H7 (cell line): ENCODE measurements at regions not wholly inside any gene's neighbourhood (a gene's known extent, or its start where the extent isn't known, plus 50 kb on each side); places are given as distances from the start of the nearest gene placed in this dataset.
A peak's percentile ranks its signal among the peaks of the same experiment; 100 is the strongest.

Experiments
- DNase-seq: peaks from one replicate; pipeline ENCODE4 v3.0.0; 2012
- H3K27me3 ChIP-seq: 2 replicates; pipeline ENCODE4 v1.6.0; 2011; ENCODE audit warnings: mild to moderate bottlenecking, low read length; ENCODE audit not compliant: control insufficient read depth, insufficient read depth
- H3K36me3 ChIP-seq: replicated peaks from 2 replicates; pipeline ENCODE4 v1.5.1; 2011; ENCODE audit warnings: low read length; ENCODE audit not compliant: control insufficient read depth, insufficient read depth
- H3K4me3 ChIP-seq: 2 replicates; pipeline ENCODE4 v1.5.1; 2011; ENCODE audit warnings: low read depth, mild to moderate bottlenecking, control low read depth, low read length, moderate library complexity; ENCODE audit not compliant: insufficient read depth

DNA sequence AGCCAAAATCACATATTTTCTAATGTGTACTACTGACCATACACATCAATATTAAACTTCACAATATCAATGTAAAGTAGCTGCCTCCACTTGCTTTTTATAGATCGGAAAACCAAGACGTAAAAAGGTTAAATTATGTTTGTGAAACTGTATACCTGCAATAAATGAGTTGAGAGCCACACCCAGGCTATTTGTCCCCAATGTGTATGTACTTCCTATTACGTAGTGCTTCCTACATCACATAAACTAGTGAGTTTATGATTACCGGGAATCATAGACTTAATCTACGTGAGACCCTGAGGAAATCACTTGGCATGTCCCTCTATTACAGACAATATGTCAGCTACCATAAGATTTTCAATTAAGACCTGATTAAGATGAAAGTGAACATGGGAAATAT lies 903.4 kb downstream of the RAB28 start:
- Histone ChIP-seq H3K27me3 (no peaks in the 10 kb centered on the region), H3K4me3 (no peak overlapping the region), H3K36me3 (no peaks in the 10 kb centered on the region)
- no peak for DNase-seq

DNA sequence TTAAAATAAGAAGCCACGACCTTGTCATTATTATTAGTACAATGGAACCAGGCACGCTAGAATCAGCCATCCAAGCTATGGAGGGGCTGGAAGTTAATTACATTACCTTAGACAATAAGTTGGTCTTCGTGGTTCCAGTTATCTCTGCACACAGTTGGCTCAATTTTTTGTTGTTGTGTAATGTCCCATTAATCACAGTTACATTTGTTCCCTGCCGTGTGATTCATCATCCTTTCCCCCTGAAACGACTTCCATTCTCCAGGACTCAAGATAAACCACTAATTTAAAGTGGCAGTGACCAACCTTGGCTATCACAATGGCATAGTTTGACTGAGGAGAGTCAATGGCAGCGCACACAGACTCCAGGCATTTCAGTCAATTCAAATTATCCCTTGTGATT lies 905.0 kb downstream of the RAB28 start:
- Histone ChIP-seq H3K36me3 (no peaks in the 10 kb centered on the region), H3K4me3 (no peak overlapping the region), H3K27me3 (no peaks in the 10 kb centered on the region)
- no peak for DNase-seq

DNA sequence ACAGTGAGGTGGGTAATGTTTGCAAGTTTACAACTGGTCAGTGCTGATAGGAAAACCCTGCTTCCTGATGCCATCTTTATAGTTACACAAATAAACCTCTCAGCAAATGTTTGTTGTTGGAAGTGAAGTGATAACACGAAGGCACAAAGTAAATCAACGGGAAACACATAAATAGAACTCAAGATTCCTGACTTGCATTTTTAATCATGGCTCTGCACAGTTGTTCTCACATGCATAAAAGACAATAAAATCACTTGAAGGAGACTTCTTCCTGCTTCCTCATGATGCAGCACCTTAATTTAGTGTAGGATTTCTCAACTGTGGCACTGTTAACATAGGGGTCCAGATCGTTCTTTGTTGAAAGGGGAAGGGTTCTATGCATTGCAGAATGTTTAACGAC lies 907.7 kb downstream of the RAB28 start:
- Histone ChIP-seq H3K27me3 (no peaks in the 10 kb centered on the region), H3K36me3 (no peaks in the 10 kb centered on the region), H3K4me3 (no peak overlapping the region)
- no peak for DNase-seq

DNA sequence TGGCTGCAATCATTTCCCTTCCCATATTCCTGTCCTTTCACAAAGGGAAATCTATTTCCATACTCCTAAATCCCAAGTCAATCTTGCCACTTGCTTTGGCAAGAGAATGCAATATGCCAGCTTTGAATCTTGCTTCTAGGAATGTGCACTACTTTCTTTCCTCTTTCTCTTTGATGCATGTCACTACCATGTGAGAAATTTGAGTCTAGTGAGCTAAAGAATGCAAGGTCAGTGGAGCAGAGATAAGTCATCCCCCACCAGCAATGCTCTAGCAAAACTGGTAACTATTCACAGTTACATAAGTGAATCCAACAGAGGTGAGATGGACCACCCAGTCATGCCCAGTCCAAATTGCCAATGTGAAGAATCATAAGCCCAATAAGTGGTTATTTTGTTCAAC lies 910.4 kb downstream of the RAB28 start:
- H3K4me3 ChIP-seq = no peak overlapping the region
- DNase-seq = no peak
- no peaks in the 10 kb centered on the region for H3K36me3 ChIP-seq
- H3K27me3 ChIP-seq = no peaks in the 10 kb centered on the region

DNA sequence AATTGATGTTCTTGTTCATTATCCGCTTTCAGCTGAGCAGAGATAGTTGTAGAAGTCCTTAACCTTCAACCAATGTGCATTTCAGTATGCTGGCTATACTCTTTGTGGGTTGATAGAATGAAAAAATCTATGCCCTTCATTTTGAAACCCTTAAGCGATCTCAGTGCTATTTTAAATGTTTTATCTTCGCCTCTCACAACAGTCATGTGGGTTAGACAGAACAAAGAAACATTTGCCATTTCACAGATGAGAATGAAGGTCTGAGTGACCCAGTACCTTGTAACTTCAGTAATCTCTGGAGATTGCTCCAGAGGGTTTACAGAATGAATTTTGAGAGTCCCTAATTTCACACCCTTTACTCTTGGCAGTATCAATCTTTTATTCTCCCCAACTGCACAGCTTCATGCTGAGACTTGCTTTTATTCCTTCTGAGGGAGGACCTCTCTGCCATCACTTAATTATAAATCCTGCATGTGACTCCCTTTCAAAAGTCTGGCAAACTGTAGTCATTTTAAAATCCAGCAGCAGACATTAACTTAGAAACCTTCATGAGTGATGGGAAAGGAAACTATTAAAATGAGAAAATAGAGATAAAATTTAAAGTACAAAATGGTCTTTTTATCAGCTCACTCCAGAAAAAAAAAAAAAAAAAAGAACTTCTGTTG lies 921.5 kb downstream of the RAB28 start:
- Histone ChIP-seq H3K36me3 (no peaks in the 10 kb centered on the region), H3K27me3 (no peaks in the 10 kb centered on the region), H3K4me3 (no peak overlapping the region)
- DNase-seq = no peak

DNA sequence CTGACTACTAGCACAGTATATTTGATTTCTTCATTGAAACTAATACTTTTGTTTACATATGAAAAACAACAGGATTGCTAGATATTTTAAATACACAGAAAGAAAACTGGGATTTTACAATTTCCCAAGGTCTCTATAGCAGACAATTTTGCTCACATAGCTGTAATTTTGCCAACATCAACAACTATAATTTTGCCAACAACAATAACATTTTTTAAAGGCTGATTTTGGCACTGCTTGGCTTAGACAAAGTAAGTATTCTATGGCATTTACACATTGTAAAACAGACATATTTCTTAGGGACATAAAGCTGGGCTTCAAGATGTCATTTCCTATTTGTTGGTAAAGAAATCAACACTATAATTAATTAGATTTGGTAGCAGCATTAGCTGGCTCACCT lies 922.1 kb downstream of the RAB28 start:
- no peak overlapping the region for H3K4me3 ChIP-seq
- no peak for DNase-seq
- H3K27me3 ChIP-seq = no peaks in the 10 kb centered on the region
- H3K36me3 ChIP-seq = no peaks in the 10 kb centered on the region

DNA sequence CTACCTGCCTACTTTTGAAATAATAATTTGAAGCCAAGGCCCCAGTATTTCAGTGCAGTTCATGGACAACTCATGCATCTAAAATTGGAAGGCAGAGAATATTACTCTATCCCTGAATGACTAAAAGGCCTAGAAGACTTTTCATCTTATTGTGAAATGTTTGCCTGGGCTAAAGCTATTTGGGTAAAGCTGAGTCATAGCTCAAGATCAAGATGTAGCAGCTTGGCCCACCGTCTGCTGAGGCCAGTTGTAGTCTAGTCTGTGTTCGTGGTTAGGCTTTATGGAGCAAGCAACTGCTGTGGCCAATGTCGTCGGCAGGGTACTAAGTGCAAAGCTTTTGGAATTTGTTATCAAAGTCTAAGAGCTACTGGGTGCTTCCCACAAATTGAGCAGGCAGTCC lies 929.1 kb downstream of the RAB28 start:
- Histone ChIP-seq H3K36me3 (no peaks in the 10 kb centered on the region), H3K27me3 (no peaks in the 10 kb centered on the region), H3K4me3 (no peak overlapping the region)
- no peak for DNase-seq

DNA sequence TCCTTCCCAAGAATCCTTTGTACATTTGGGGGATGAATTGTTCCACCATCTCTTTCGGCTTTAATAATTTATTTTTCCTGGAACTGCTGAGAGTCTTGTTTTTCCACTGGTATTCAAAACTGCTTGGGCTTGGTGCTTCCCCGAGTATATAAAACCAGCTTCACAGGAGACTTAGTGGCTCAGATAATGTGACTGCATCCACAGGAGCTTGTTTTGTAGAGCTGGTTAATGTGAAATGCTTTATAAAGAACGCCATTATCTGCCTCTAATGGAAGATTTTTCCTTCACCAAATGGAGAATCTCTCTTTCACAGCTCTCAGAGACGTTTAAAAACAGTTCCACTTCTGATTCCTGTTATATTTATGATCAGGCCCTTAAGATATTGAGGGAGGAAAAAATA lies 935.5 kb downstream of the RAB28 start:
- Histone ChIP-seq H3K36me3 (no peaks in the 10 kb centered on the region), H3K4me3 (no peak overlapping the region), H3K27me3 (no peaks in the 10 kb centered on the region)
- DNase-seq = no peak

DNA sequence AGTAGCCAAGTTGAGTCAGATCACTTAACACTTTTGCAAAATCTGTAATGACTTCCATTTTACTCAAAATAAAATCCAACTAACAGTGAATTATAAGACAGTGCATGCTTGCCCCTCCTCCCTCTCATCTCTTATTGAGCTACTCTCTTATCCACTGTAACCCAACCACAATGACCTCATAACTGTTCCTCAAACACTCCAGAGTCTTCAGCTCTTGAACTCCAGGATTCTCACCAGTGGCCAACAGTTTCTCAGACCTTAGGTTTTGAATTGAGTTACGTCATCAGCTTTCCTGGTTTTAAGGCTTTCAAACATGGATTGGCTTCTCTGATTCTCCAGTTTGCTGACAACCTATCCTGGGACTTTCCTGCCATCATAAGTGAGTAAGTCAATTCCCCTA lies 938.3 kb downstream of the RAB28 start:
- DNase-seq = no peak
- H3K4me3 ChIP-seq = no peak overlapping the region
- H3K27me3 ChIP-seq = no peaks in the 10 kb centered on the region
- H3K36me3 ChIP-seq = no peaks in the 10 kb centered on the region

DNA sequence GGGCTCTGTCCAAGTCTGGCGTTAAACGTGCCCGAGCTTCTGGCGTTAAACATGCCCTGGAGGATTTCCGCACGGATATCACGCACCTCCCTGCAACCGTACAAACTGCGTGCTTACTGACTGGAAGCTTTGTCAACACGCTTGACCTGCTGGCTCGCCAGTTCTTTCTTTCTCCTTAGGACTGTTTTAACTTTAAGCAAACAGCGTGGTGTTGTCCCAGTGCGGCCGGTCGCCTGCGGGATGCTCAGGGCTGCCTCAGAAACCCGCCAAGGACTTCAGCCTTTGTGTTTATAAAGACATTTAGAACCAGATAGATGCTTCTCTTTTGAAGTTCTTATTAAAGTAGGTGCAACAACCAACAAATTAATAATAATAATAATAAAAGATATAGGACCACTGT lies 946.0 kb downstream of the RAB28 start:
- no peak overlapping the region for H3K4me3 ChIP-seq
- no peaks in the 10 kb centered on the region for H3K27me3 ChIP-seq
- no peak for DNase-seq
- H3K36me3 ChIP-seq = no peaks in the 10 kb centered on the region

DNA sequence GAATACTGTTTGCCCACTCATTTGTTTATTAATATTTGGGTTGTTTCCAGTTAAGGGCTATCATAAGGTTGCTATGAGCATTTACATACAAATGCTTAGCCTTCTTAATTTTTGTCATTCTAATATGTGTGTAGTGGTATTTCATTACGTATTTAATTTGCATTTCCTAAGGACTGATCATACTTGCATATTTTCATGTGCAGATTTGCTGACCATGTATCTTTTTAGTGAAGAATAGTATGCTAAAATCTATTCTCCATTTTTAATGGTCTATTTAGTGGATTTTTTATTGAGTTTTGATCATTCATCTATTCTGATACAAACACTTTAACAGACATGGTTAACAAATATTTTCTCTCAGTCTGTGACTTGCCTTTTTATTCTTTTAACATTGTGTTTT lies 949.5 kb downstream of the RAB28 start:
- Histone ChIP-seq H3K4me3 (no peak overlapping the region), H3K27me3 (no peaks in the 10 kb centered on the region), H3K36me3 (no peaks in the 10 kb centered on the region)
- DNase-seq = no peak

DNA sequence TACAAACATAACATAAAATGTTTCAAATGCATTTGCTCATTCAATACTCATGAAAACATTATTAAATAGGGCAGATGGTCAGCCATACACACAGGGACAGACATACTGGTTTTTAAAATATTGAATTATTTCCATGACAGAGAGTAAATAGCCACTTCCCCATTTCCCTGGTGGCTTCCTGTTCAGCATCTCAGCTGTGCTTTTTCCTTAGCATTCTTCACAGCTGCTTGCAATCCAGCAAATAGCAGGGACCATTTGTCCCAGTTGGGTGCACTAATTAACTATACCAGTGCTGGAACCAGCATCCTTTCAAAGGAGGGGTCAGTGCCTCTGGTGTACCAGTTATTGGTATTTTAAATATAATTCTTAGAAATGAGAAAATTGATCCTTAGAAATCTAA lies 964.7 kb downstream of the RAB28 start:
- Histone ChIP-seq H3K36me3 (no peaks in the 10 kb centered on the region), H3K4me3 (no peak overlapping the region), H3K27me3 (no peaks in the 10 kb centered on the region)
- no peak for DNase-seq

DNA sequence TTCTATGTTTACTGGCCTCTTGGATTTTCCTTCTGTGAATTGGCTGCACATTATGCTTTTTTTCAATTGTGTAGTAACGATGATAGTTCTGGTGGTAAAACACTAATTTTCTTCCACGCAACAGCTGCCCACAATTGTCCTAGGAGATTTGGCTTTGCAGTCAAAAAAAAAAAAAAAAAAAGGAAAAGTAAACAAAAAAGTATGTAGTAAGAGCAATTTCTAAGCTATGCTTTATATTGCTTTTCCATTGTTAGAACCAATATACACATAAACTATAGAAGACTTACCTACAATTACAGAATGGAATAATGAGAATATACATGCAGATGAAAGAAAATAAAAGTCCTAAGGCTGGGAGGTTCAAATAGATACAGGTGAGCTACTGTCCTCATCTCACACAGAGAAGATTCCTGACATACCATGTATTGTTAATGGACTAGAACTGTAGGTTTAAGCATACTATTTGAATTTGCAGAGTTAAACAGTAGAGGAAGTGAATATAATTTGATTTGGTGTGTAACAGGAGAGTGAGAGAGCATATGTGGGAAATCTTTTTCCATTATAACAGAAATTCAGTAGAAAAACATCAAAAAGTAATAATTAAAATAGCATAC lies 976.2 kb downstream of the RAB28 start:
- no peaks in the 10 kb centered on the region for H3K27me3 ChIP-seq
- H3K4me3 ChIP-seq = no peak overlapping the region
- H3K36me3 ChIP-seq = no peaks in the 10 kb centered on the region
- peak; percentile 2 for DNase-seq

DNA sequence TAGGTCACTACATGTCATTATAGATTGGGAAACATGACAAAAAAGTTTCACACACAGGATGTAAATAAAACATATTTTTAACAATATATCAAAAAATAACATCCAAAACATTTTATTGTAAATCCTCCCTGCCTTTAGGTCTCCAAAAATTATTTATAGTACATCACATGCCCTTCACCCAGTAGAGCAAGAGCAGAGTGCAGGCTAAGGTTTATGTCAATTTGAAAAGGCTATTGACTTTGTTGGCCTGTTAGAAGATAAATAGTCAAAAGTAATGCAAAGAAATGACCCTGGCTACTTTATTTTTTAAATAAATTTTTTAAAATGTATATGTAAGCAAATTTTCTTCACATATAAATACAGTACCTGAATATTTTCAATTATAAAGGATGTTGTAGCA lies 983.7 kb downstream of the RAB28 start:
- H3K4me3 ChIP-seq = no peak overlapping the region
- H3K36me3 ChIP-seq = no peaks in the 10 kb centered on the region
- DNase-seq = no peak
- H3K27me3 ChIP-seq = no peaks in the 10 kb centered on the region

DNA sequence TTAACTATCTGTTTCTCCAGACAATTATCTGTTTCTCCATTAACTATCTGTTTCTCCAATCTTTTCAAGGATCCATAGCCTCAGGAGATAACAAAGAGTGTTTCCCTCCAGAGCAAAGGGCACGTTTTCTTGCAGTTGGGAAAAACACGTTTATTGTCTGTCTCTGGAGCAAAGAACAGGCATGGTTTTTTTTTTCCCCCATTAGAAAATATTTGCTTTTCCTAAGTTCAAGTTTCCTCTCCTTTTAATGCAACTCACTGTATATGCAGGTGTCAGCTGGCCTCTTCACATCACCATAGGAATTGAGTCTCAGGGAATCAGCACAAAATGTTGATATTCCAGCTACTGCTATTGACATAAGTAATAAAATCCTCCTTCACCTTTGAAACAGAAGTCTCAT lies 984.4 kb downstream of the RAB28 start:
- Histone ChIP-seq H3K27me3 (no peaks in the 10 kb centered on the region), H3K36me3 (no peaks in the 10 kb centered on the region), H3K4me3 (no peak overlapping the region)
- DNase-seq = no peak

DNA sequence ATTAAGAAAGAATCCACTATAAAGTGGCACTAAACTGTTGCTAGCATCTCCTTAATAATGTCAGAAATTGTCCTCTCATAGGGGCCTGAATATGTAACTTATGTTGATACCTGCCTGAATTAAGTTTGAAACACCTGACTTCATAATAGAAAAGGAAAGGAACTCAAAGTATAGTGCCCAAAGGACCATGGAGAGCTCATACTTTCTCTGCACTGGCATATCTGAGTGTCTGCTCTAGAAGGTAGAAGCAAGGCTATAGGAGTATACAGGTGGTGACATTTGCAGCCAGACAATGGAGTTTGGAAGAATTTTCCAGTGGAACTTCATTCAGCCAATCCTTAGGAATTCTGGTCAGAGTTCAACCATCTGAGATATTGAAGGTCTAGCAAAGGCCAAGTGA lies 988.9 kb downstream of the RAB28 start:
- Histone ChIP-seq H3K4me3 (no peak overlapping the region), H3K36me3 (no peaks in the 10 kb centered on the region), H3K27me3 (no peaks in the 10 kb centered on the region)
- no peak for DNase-seq
